H9 (cell line): ENCODE measurements at regions not wholly inside any gene's neighbourhood (a gene's known extent, or its start where the extent isn't known, plus 50 kb on each side); places are given as distances from the start of the nearest gene placed in this dataset.

ENCODE experiments used
- DNase-seq: peaks from one replicate; pipeline ENCODE4 v3.0.0-alpha.2; 2017
- H2AFZ ChIP-seq: one replicate; pipeline ENCODE4 v1.6.1; 2013; ENCODE audit warnings: mild to moderate bottlenecking, low read length, control low read depth, moderate library complexity
- H2AK5ac ChIP-seq: 2 replicates; pipeline ENCODE4 v1.6.1; 2013; ENCODE audit warnings: low read length, control low read depth, mixed read lengths; ENCODE audit not compliant: insufficient read length
- H2BK120ac ChIP-seq: one replicate; pipeline ENCODE4 v1.6.1; 2013; ENCODE audit warnings: low read depth, mild to moderate bottlenecking, low read length, control low read depth, inconsistent platforms; ENCODE audit not compliant: poor library complexity, severe bottlenecking
- H2BK12ac ChIP-seq: 2 replicates; pipeline ENCODE4 v1.6.1; 2013; ENCODE audit warnings: low read length, control low read depth, mixed read lengths, low read depth; ENCODE audit not compliant: insufficient read length
- H2BK15ac ChIP-seq: 2 replicates; pipeline ENCODE4 v1.6.1; 2013; ENCODE audit warnings: low read depth, low read length, control low read depth
- H2BK20ac ChIP-seq: one replicate; pipeline ENCODE4 v1.6.1; 2013; ENCODE audit warnings: low read depth, mild to moderate bottlenecking, low read length, control low read depth, inconsistent platforms; ENCODE audit not compliant: poor library complexity, severe bottlenecking
- H2BK5ac ChIP-seq: 2 replicates; pipeline ENCODE4 v1.6.1; 2013; ENCODE audit warnings: low read length, control low read depth, mixed read lengths; ENCODE audit not compliant: insufficient read length
- H3K14ac ChIP-seq: 2 replicates; pipeline ENCODE4 v1.6.1; 2013; ENCODE audit warnings: low read length, control low read depth; ENCODE audit not compliant: insufficient read depth
- H3K18ac ChIP-seq: 2 replicates; pipeline ENCODE4 v1.6.1; 2013; ENCODE audit warnings: low read depth, mild to moderate bottlenecking, mixed read lengths, low read length, control low read depth; ENCODE audit not compliant: insufficient read length
- H3K23ac ChIP-seq: 2 replicates; pipeline ENCODE4 v1.6.1; 2013; ENCODE audit warnings: low read length, control low read depth, mixed read lengths, low read depth; ENCODE audit not compliant: insufficient read length
- H3K23me2 ChIP-seq: 2 replicates; pipeline ENCODE4 v1.6.1; 2013; ENCODE audit warnings: low read depth, mild to moderate bottlenecking, mixed read lengths, low read length, control low read depth; ENCODE audit not compliant: insufficient read length, poor library complexity, severe bottlenecking
- H3K27ac ChIP-seq: 2 replicates; pipeline ENCODE4 v1.5.1; 2013; ENCODE audit warnings: low read length, control low read depth, mixed read lengths, low read depth; ENCODE audit not compliant: insufficient read length
- H3K27me3 ChIP-seq: 2 replicates; pipeline ENCODE4 v1.6.1; 2013; ENCODE audit warnings: low read length, control low read depth, inconsistent platforms; ENCODE audit not compliant: insufficient read depth
- H3K4ac ChIP-seq: 2 replicates; pipeline ENCODE4 v1.6.1; 2013; ENCODE audit warnings: low read depth, mild to moderate bottlenecking, control low read depth, inconsistent platforms, low read length, moderate library complexity
- H3K4me1 ChIP-seq: 2 replicates; pipeline ENCODE4 v1.6.1; 2013; ENCODE audit warnings: low read length, control low read depth, inconsistent platforms; ENCODE audit not compliant: insufficient read depth
- H3K4me2 ChIP-seq: 2 replicates; pipeline ENCODE4 v1.6.1; 2013; ENCODE audit warnings: low read length, control low read depth, mixed read lengths; ENCODE audit not compliant: insufficient read length, insufficient read depth
- H3K56ac ChIP-seq: 2 replicates; pipeline ENCODE4 v1.6.1; 2013; ENCODE audit warnings: low read depth, mild to moderate bottlenecking, mixed read lengths, low read length, control low read depth; ENCODE audit not compliant: insufficient read length
- H3K79me1 ChIP-seq: 2 replicates; pipeline ENCODE4 v1.6.1; 2013; ENCODE audit warnings: low read depth, mild to moderate bottlenecking, moderate library complexity, low read length, control low read depth, inconsistent platforms; ENCODE audit not compliant: insufficient read depth, poor library complexity, severe bottlenecking
- H3K79me2 ChIP-seq: 2 replicates; pipeline ENCODE4 v1.6.1; 2013; ENCODE audit warnings: low read length, control low read depth, inconsistent platforms; ENCODE audit not compliant: insufficient read depth
- H3K9ac ChIP-seq: 2 replicates; pipeline ENCODE4 v1.6.1; 2013; ENCODE audit warnings: low read length, control low read depth, mixed read lengths; ENCODE audit not compliant: insufficient read length; ENCODE audit errors: extremely low read depth
- H3K9me3 ChIP-seq: one replicate; pipeline ENCODE4 v1.6.1; 2013; ENCODE audit warnings: low read depth, low read length, inconsistent platforms; ENCODE audit not compliant: control insufficient read depth
- H3T11ph ChIP-seq: one replicate; pipeline ENCODE4 v1.6.1; 2013; ENCODE audit warnings: mild to moderate bottlenecking, low read length, control low read depth, inconsistent platforms
- H4K20me1 ChIP-seq: one replicate; pipeline ENCODE4 v1.6.1; 2013; ENCODE audit not compliant: control insufficient read depth, insufficient read length, insufficient read depth
- H4K5ac ChIP-seq: 2 replicates; pipeline ENCODE4 v1.6.1; 2013; ENCODE audit warnings: low read depth, mild to moderate bottlenecking, mixed read lengths, low read length, control low read depth; ENCODE audit not compliant: insufficient read length
- H4K8ac ChIP-seq: replicated peaks from 2 replicates; pipeline ENCODE4 v1.6.1; 2013; ENCODE audit warnings: low read length, control low read depth, mixed read lengths, low read depth; ENCODE audit not compliant: insufficient read length
- H4K91ac ChIP-seq: 2 replicates; pipeline ENCODE4 v1.6.1; 2013; ENCODE audit warnings: low read depth, mild to moderate bottlenecking, moderate library complexity, mixed read lengths, low read length, control low read depth; ENCODE audit not compliant: insufficient read length
- H3K27ac Mint-ChIP-seq, 3 experiments: 2 replicates in 2 of 3; 3 replicates in 1 of 3; pipeline ENCODE4 v1.8.0; 2020 to 2021; ENCODE audit warnings: mixed read lengths in 3 of 3, mild to moderate bottlenecking in 1 of 3, moderate library complexity in 1 of 3
- H3K27me3 Mint-ChIP-seq: 2 replicates; pipeline ENCODE4 v1.8.0; 2021; ENCODE audit warnings: low read depth, mild to moderate bottlenecking, moderate library complexity, mixed read lengths
- H3K36me3 Mint-ChIP-seq, 3 experiments: 2 replicates in 2 of 3; 3 replicates in 1 of 3; pipeline ENCODE4 v1.8.0; 2020 to 2021; ENCODE audit warnings: low read depth in 3 of 3, mixed read lengths in 3 of 3; ENCODE audit not compliant: insufficient read depth in 1 of 3
- H3K4me1 Mint-ChIP-seq, 2 experiments: 2 replicates each; pipeline ENCODE4 v1.8.0; 2020; ENCODE audit warnings: mixed read lengths in 2 of 2
- H3K4me3 Mint-ChIP-seq, 2 experiments: 2 replicates in 1 of 2; 3 replicates in 1 of 2; pipeline ENCODE4 v1.8.0; 2020 to 2021; ENCODE audit warnings: mild to moderate bottlenecking in 2 of 2, mixed read lengths in 2 of 2, moderate library complexity in 1 of 2
- H3K9me3 Mint-ChIP-seq, 2 experiments: 2 replicates in 1 of 2; 3 replicates in 1 of 2; pipeline ENCODE4 v1.8.0; 2020; ENCODE audit warnings: mild to moderate bottlenecking in 2 of 2, mixed read lengths in 2 of 2, moderate library complexity in 1 of 2
- WGBS: extraction: QIAGEN DNeasy Blood & Tissue Kit; methylation state at CpG from one replicate; pipeline ENCODE4 v1.1.7; 2013; ENCODE audit warnings: missing lambda C conversion rate, low lambda C conversion rate, mixed read lengths; ENCODE audit not compliant: insufficient read length; ENCODE audit errors: extremely low coverage; 5-methylcytosine and 5-hydroxymethylcytosine counted together
- TF ChIP-seq, protein P1 (sequence below): fragments of 200-600 bp; sonication (generic); conservative IDR thresholded peaks from 3 replicates; pipeline ENCODE4 v1.8.0; 2021; ENCODE audit warnings: antibody characterized with exemption, mild to moderate bottlenecking

DNA sequence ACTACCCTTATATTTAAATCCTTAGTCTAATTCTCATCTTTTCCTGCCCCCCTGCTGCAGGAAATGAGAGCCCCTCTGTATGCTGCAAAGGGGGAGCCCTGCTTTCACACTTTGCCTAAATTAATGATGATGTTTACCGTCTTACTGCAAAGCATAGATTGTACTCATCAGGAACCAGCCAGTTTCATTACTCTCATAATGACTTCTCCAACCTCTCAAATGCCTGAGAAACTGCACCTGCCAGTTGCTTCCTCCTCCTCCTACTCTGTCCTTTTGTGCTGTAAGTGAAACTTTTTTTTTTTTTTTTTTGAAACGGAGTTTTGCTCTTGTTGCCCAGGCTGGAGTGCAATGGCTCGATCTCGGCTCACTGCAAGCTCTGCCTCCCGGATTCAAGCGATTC lies 101.7 kb downstream of the ADSS2 start:
- H3K14ac ChIP-seq = no peak overlapping the region
- H2AFZ ChIP-seq = no peak overlapping the region

More for the DNA sequence above, 101.7 kb downstream of the ADSS2 start:
- H3K4me1 ChIP-seq = peaks cover 6% of the 10 kb centered on the region; the same call in 1 of the 2 replicates
- Mint-ChIP-seq H3K4me3 (no peak overlapping the region; a peak in 1 of 5 replicates), H3K36me3 (no peaks in the 10 kb centered on the region), H3K4me1 (peaks cover 50 to 53% of the 10 kb centered on the region in 2 experiments), H3K9me3 (no peaks in the 10 kb centered on the region), H3K27ac (no peak overlapping the region; a peak in 2 of 7 replicates), H3K27me3 (no peaks in the 10 kb centered on the region)
- TF ChIP-seq, protein P1, sequence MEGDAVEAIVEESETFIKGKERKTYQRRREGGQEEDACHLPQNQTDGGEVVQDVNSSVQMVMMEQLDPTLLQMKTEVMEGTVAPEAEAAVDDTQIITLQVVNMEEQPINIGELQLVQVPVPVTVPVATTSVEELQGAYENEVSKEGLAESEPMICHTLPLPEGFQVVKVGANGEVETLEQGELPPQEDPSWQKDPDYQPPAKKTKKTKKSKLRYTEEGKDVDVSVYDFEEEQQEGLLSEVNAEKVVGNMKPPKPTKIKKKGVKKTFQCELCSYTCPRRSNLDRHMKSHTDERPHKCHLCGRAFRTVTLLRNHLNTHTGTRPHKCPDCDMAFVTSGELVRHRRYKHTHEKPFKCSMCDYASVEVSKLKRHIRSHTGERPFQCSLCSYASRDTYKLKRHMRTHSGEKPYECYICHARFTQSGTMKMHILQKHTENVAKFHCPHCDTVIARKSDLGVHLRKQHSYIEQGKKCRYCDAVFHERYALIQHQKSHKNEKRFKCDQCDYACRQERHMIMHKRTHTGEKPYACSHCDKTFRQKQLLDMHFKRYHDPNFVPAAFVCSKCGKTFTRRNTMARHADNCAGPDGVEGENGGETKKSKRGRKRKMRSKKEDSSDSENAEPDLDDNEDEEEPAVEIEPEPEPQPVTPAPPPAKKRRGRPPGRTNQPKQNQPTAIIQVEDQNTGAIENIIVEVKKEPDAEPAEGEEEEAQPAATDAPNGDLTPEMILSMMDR = no peak
- H2BK12ac ChIP-seq = no peak overlapping the region
- no peak for DNase-seq
- H3K56ac ChIP-seq = no peak overlapping the region
- H2BK120ac ChIP-seq = no peak overlapping the region
- H4K5ac ChIP-seq = no peak overlapping the region
- H3K4ac ChIP-seq = no peak overlapping the region
- H3K18ac ChIP-seq = no peak overlapping the region
- H2BK15ac ChIP-seq = no peak overlapping the region; the same call in 1 of the 2 replicates
- no peaks in the 10 kb centered on the region for H3K9me3 ChIP-seq
- H3T11ph ChIP-seq = no peak overlapping the region
- no peak overlapping the region for H3K9ac ChIP-seq
- no peak overlapping the region for H3K23ac ChIP-seq
- H3K4me2 ChIP-seq = no peak overlapping the region
- H3K79me1 ChIP-seq = no peaks in the 10 kb centered on the region
- H4K8ac ChIP-seq = no peak overlapping the region
- H4K20me1 ChIP-seq = no peaks in the 10 kb centered on the region
- no peak overlapping the region for H3K27ac ChIP-seq
- no peak overlapping the region for H2BK5ac ChIP-seq
- no peak overlapping the region for H4K91ac ChIP-seq
- no peaks in the 10 kb centered on the region for H3K79me2 ChIP-seq
- H2AK5ac ChIP-seq = no peak overlapping the region
- H2BK20ac ChIP-seq = no peak overlapping the region
- no peaks in the 10 kb centered on the region for H3K23me2 ChIP-seq
- no CpG with 5 or more reads among the region's 6 CpGs for WGBS
- H3K27me3 ChIP-seq = no peaks in the 10 kb centered on the region
